Transverse colon (tissue), 4 donors: ENCODE measurements at regions not wholly inside any gene's neighbourhood (a gene's known extent, or its start where the extent isn't known, plus 50 kb on each side); places are given as distances from the start of the nearest gene placed in this dataset.

ENCODE experiments used
- CTCF ChIP-seq, 5 experiments: fragments of 200-600 bp in 3 of 5; fragments of 450-650 bp in 2 of 5; sonication (generic) in 3 of 5; IDR thresholded peaks; 1 replicate in 2 of 5; 2 replicates in 3 of 5; pipeline ENCODE4 v1.5.1; 2016 to 2017; ENCODE audit warnings: antibody characterized with exemption in 5 of 5, inconsistent platforms in 3 of 5, mild to moderate bottlenecking in 2 of 5, moderate library complexity in 1 of 5
- POLR2A ChIP-seq: fragments of 450-650 bp; IDR thresholded peaks from one replicate; pipeline ENCODE4 v1.6.1; 2016; ENCODE audit warnings: antibody characterized with exemption, mild to moderate bottlenecking, moderate library complexity
- POLR2AphosphoS5 ChIP-seq, 3 donors: sonication (generic); formaldehyde crosslinking; IDR thresholded peaks; one replicate each; pipeline ENCODE4 v1.6.1; 2016; ENCODE audit warnings: antibody characterized with exemption in 3 of 3

DNA sequence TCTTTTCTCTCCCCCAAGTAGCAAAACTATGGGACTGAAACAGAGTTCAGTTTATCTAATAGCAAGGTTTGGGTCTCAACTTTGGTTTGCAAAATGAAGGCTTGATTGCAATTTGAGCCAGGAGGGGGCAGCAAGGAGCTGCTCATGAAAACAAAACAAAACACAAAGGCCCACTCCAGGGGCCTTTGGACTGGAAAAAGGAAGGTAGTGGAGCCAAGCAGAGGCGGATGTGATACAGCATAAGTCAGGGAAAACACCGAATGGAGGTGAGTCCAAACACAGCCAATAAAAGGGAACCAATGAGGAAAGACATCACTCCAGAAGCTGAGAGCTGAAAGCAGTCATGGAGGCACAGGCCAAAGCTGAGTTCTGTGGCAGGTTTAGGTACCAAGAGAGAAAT lies 799.7 kb upstream of the ACVR2A start:
- TF ChIP-seq POLR2AphosphoS5 (IDR thresholded peaks at IDR 0.05) (no peak), POLR2A (no peak), CTCF (IDR thresholded peaks at IDR 0.05) (peak; percentile 53 to 67 (median 54))
